Esophagus muscularis mucosa (tissue), 4 donors: ENCODE measurements at regions not wholly inside any gene's neighbourhood (a gene's known extent, or its start where the extent isn't known, plus 50 kb on each side); places are given as distances from the start of the nearest gene placed in this dataset.

ENCODE experiments used
- CTCF ChIP-seq, 3 experiments: fragments of 200-600 bp in 2 of 3; fragments of 450-650 bp in 1 of 3; sonication (generic) in 2 of 3; IDR thresholded peaks; one replicate each; pipeline ENCODE4 v1.5.1; 2017 to 2019; ENCODE audit warnings: antibody characterized with exemption in 3 of 3, mild to moderate bottlenecking in 2 of 3, moderate library complexity in 1 of 3
- EP300 ChIP-seq: sonication (generic); formaldehyde crosslinking; IDR thresholded peaks from one replicate; pipeline ENCODE4 v1.6.1; 2017; ENCODE audit warnings: antibody characterized with exemption
- POLR2A ChIP-seq: fragments of 450-650 bp; IDR thresholded peaks from one replicate; pipeline ENCODE4 v1.6.1; 2017; ENCODE audit warnings: antibody characterized with exemption, moderate library complexity, mild to moderate bottlenecking, low read depth

- no peak for TF ChIP-seq CTCF (IDR thresholded peaks at IDR 0.05)
- TF ChIP-seq POLR2A = no peak
- TF ChIP-seq EP300 = no peak
These were observed 325.5 kb upstream of the IMPG1 start for GRCh38 chr6:76397966-76398365.
